ENCODE measurements at regions not wholly inside any gene's neighbourhood (a gene's known extent, or its start where the extent isn't known, plus 50 kb on each side); places are given as distances from the start of the nearest gene placed in this dataset.

- Histone ChIP-seq H3K27ac (ENCODE audit: low read depth, low read length) (no peak overlapping the region), H3K79me2 (ENCODE audit: control insufficient read depth, low read length) (no peaks in the 10 kb centered on the region), H3K9me2 (replicated peaks; ENCODE audit: control insufficient read depth, low read length) (no peaks in the 10 kb centered on the region), H3K36me3 (ENCODE audit: control insufficient read depth, low read length) (no peaks in the 10 kb centered on the region), H3K4me2 (ENCODE audit: low read length) (no peak overlapping the region), H3F3A (ENCODE audit: control insufficient read depth, insufficient read depth) (no peaks in the 10 kb centered on the region), H3K9me3 (ENCODE audit: control insufficient read depth, insufficient read depth, low read length) (peaks cover 18% of the 10 kb centered on the region; the same call in 1 of the 2 replicates), H4K20me1 (ENCODE audit: control insufficient read depth, insufficient read depth, low read depth, low read length) (no peaks in the 10 kb centered on the region), H3K27me3 (ENCODE audit: control insufficient read depth, low read length) (no peaks in the 10 kb centered on the region), H3K4me3 (ENCODE audit: low read length) (no peak overlapping the region), H3K4me1 (ENCODE audit: control insufficient read depth, low read length) (no peaks in the 10 kb centered on the region)
- no peak for TF ChIP-seq CTCF (IDR thresholded peaks at IDR 0.05; ENCODE audit: low read depth, low read length, poor library complexity, severe bottlenecking)
- no peak for TF ChIP-seq EZH2phosphoT487 (IDR thresholded peaks at IDR 0.05; ENCODE audit: borderline replicate concordance, low read length)
Measured at GRCh38 chr15:26461847-26462608, 310.8 kb downstream of the GABRB3 start.

- peaks cover 36% of the 10 kb centered on the region; the same call in 1 of the 2 replicates for H3K9me3 ChIP-seq (ENCODE audit: control insufficient read depth, insufficient read depth, low read length)
- H3K4me2 ChIP-seq (ENCODE audit: low read length), result no peak overlapping the region
- no peak overlapping the region for H3K4me3 ChIP-seq (ENCODE audit: low read length)
- no peaks in the 10 kb centered on the region for H3K4me1 ChIP-seq (ENCODE audit: control insufficient read depth, low read length)
- H3K36me3 ChIP-seq (ENCODE audit: control insufficient read depth, low read length), result no peaks in the 10 kb centered on the region
- no peaks in the 10 kb centered on the region for H3K79me2 ChIP-seq (ENCODE audit: control insufficient read depth, low read length)
- H3K27ac ChIP-seq (ENCODE audit: low read depth, low read length), result no peak overlapping the region
- TF ChIP-seq CTCF (IDR thresholded peaks at IDR 0.05; ENCODE audit: low read depth, low read length, poor library complexity, severe bottlenecking) (no peak), EZH2phosphoT487 (IDR thresholded peaks at IDR 0.05; ENCODE audit: borderline replicate concordance, low read length) (no peak)
- H3K27me3 ChIP-seq (ENCODE audit: control insufficient read depth, low read length), result no peaks in the 10 kb centered on the region
- no peaks in the 10 kb centered on the region for H3K9me2 ChIP-seq (replicated peaks; ENCODE audit: control insufficient read depth, low read length)
- H4K20me1 ChIP-seq (ENCODE audit: control insufficient read depth, insufficient read depth, low read depth, low read length), result no peaks in the 10 kb centered on the region
- no peaks in the 10 kb centered on the region for H3F3A ChIP-seq (ENCODE audit: control insufficient read depth, insufficient read depth)
Measured at GRCh38 chr15:26460165-26460564, 312.7 kb downstream of the GABRB3 start.

GRCh38 chr15:26455828-26456227 lies 317.0 kb downstream of the GABRB3 start:
- no peaks in the 10 kb centered on the region for H4K20me1 ChIP-seq (ENCODE audit: control insufficient read depth, insufficient read depth, low read depth, low read length)
- H3F3A ChIP-seq (ENCODE audit: control insufficient read depth, insufficient read depth), result no peaks in the 10 kb centered on the region
- no peaks in the 10 kb centered on the region for H3K9me2 ChIP-seq (replicated peaks; ENCODE audit: control insufficient read depth, low read length)
- no peak overlapping the region for H3K4me2 ChIP-seq (ENCODE audit: low read length)
- H3K4me3 ChIP-seq (ENCODE audit: low read length), result no peak overlapping the region
- H3K27me3 ChIP-seq (ENCODE audit: control insufficient read depth, low read length), result no peaks in the 10 kb centered on the region
- H3K79me2 ChIP-seq (ENCODE audit: control insufficient read depth, low read length), result no peaks in the 10 kb centered on the region
- TF ChIP-seq CTCF (IDR thresholded peaks at IDR 0.05; ENCODE audit: low read depth, low read length, poor library complexity, severe bottlenecking) (no peak), EZH2phosphoT487 (IDR thresholded peaks at IDR 0.05; ENCODE audit: borderline replicate concordance, low read length) (no peak)
- H3K9me3 ChIP-seq (ENCODE audit: control insufficient read depth, insufficient read depth, low read length), result peaks cover 35% of the 10 kb centered on the region; the same call in 1 of the 2 replicates
- no peaks in the 10 kb centered on the region for H3K36me3 ChIP-seq (ENCODE audit: control insufficient read depth, low read length)
- H3K27ac ChIP-seq (ENCODE audit: low read depth, low read length), result no peak overlapping the region
- H3K4me1 ChIP-seq (ENCODE audit: control insufficient read depth, low read length), result no peaks in the 10 kb centered on the region
